Smooth muscle cell (in vitro differentiated cells): ENCODE measurements at regions not wholly inside any gene's neighbourhood (a gene's known extent, or its start where the extent isn't known, plus 50 kb on each side); places are given as distances from the start of the nearest gene placed in this dataset.

ENCODE experiments used
- DNase-seq: peaks from one replicate; lab custom pipeline; 2025; ENCODE audit not compliant: unreplicated experiment; lab: John Stamatoyannopoulos, UW
- H2AFZ ChIP-seq: fragments of 200-600 bp; sonication (generic); 2 replicates; pipeline ENCODE4 v1.6.0; 2016; ENCODE audit warnings: antibody characterized with exemption, low read depth, mild to moderate bottlenecking
- H3F3A ChIP-seq: fragments of 200-600 bp; sonication (generic); 2 replicates; pipeline ENCODE4 v1.6.0; 2017; ENCODE audit warnings: antibody characterized with exemption, low read depth
- H3K27ac ChIP-seq: fragments of 200-600 bp; sonication (generic); 2 replicates; pipeline ENCODE4 v1.5.1; 2016; ENCODE audit warnings: low read depth, mild to moderate bottlenecking
- H3K27me3 ChIP-seq: fragments of 200-600 bp; sonication (generic); 2 replicates; pipeline ENCODE4 v1.6.1; 2016; ENCODE audit warnings: low read depth, mild to moderate bottlenecking
- H3K36me3 ChIP-seq: fragments of 200-600 bp; sonication (generic); 2 replicates; pipeline ENCODE4 v1.5.1; 2016; ENCODE audit warnings: low read depth
- H3K4me1 ChIP-seq: fragments of 200-600 bp; sonication (generic); 2 replicates; pipeline ENCODE4 v1.5.1; 2016; ENCODE audit warnings: low read depth
- H3K4me2 ChIP-seq: fragments of 200-600 bp; sonication (generic); 2 replicates; pipeline ENCODE4 v1.6.0; 2016; ENCODE audit warnings: mild to moderate bottlenecking
- H3K4me3 ChIP-seq: fragments of 200-600 bp; sonication (generic); 2 replicates; pipeline ENCODE4 v1.5.1; 2016; ENCODE audit warnings: mild to moderate bottlenecking
- H3K79me2 ChIP-seq: fragments of 200-600 bp; sonication (generic); 2 replicates; pipeline ENCODE4 v1.6.0; 2016; ENCODE audit warnings: low read depth, mild to moderate bottlenecking
- H3K9ac ChIP-seq: fragments of 200-600 bp; sonication (generic); 2 replicates; pipeline ENCODE4 v1.6.0; 2016; ENCODE audit warnings: low read depth
- H3K9me3 ChIP-seq: fragments of 200-600 bp; sonication (generic); replicated peaks from 2 replicates; pipeline ENCODE4 v1.5.1; 2016; ENCODE audit warnings: low read depth
- H4K20me1 ChIP-seq: fragments of 200-600 bp; sonication (generic); 2 replicates; pipeline ENCODE4 v1.6.0; 2016; ENCODE audit warnings: low read depth
- CTCF ChIP-seq: fragments of 200-600 bp; sonication (generic); IDR thresholded peaks from 2 replicates; pipeline ENCODE4 v1.5.1; 2017; ENCODE audit warnings: borderline replicate concordance, mild to moderate bottlenecking, antibody characterized with exemption; ENCODE audit not compliant: insufficient read depth, poor library complexity, severe bottlenecking
- WGBS: methylation state at CpG from one replicate; pipeline ENCODE4 v1.1.7; 2016; ENCODE audit warnings: low lambda C conversion rate; 5-methylcytosine and 5-hydroxymethylcytosine counted together

GRCh38 chr12:132402831-132403416, 73.5 kb upstream of the GALNT9 start:
- H3K4me1 ChIP-seq, result no peaks in the 10 kb centered on the region
- H3K36me3 ChIP-seq, result no peaks in the 10 kb centered on the region
- no peak overlapping the region for H3K4me2 ChIP-seq
- no peak for DNase-seq
- no peak overlapping the region for H2AFZ ChIP-seq
- H3K79me2 ChIP-seq, result no peaks in the 10 kb centered on the region
- H3K27me3 ChIP-seq, result peaks cover 23% of the 10 kb centered on the region
- H3K4me3 ChIP-seq, result no peak overlapping the region
- no peak for TF ChIP-seq CTCF
- H3K27ac ChIP-seq, result no peak overlapping the region
- no peaks in the 10 kb centered on the region for H4K20me1 ChIP-seq
- H3K9me3 ChIP-seq, result no peaks in the 10 kb centered on the region
- WGBS, result 85% methylated on average over 20 of the region's 23 CpGs
- H3K9ac ChIP-seq, result no peak overlapping the region
- H3F3A ChIP-seq, result no peaks in the 10 kb centered on the region

- no CpG with 5 or more reads among the region's 1 CpG for WGBS
- H3K79me2 ChIP-seq, result no peaks in the 10 kb centered on the region
- DNase-seq, result no peak
- no peak overlapping the region for H3K4me3 ChIP-seq
- H3K9ac ChIP-seq, result no peak overlapping the region
- TF ChIP-seq CTCF, result no peak
- no peak overlapping the region for H3K4me2 ChIP-seq
- H3K36me3 ChIP-seq, result no peaks in the 10 kb centered on the region
- H3K27me3 ChIP-seq, result peaks cover 32% of the 10 kb centered on the region
- H4K20me1 ChIP-seq, result no peaks in the 10 kb centered on the region
- no peaks in the 10 kb centered on the region for H3K4me1 ChIP-seq
- H3F3A ChIP-seq, result no peaks in the 10 kb centered on the region
- no peaks in the 10 kb centered on the region for H3K9me3 ChIP-seq
- H2AFZ ChIP-seq, result no peak overlapping the region
- H3K27ac ChIP-seq, result no peak overlapping the region
These were observed 72.6 kb upstream of the GALNT9 start for GRCh38 chr12:132401982-132402381.

GRCh38 chr12:132400011-132400641, 70.7 kb upstream of the GALNT9 start:
- WGBS, result 75% methylated on average over 29 of the region's 31 CpGs
- H3K4me3 ChIP-seq, result no peak overlapping the region
- peaks cover 34% of the 10 kb centered on the region for H3K27me3 ChIP-seq

More at GRCh38 chr12:132400011-132400641, 70.7 kb upstream of the GALNT9 start:
- no peaks in the 10 kb centered on the region for H3F3A ChIP-seq
- no peak overlapping the region for H2AFZ ChIP-seq
- H3K4me1 ChIP-seq, result no peaks in the 10 kb centered on the region
- H4K20me1 ChIP-seq, result no peaks in the 10 kb centered on the region
- no peak overlapping the region for H3K9ac ChIP-seq
- H3K27ac ChIP-seq, result no peak overlapping the region
- H3K4me2 ChIP-seq, result no peak overlapping the region
- no peak for TF ChIP-seq CTCF
- H3K9me3 ChIP-seq, result no peaks in the 10 kb centered on the region
- no peaks in the 10 kb centered on the region for H3K36me3 ChIP-seq
- no peak for DNase-seq
- H3K79me2 ChIP-seq, result no peaks in the 10 kb centered on the region
